A673 (cell line): ENCODE measurements at regions not wholly inside any gene's neighbourhood (a gene's known extent, or its start where the extent isn't known, plus 50 kb on each side); places are given as distances from the start of the nearest gene placed in this dataset.

ENCODE experiments used
- BruUV-seq: library from RNA; stranded (reverse); fragments of 400-500 nt; replicated peaks from 2 replicates; lab custom pipeline; 2021; lab: Mats Ljungman, UMichigan
- CTCF ChIA-PET: fragments of 300-600 bp; sonication (Branson Sonifier 250); formaldehyde crosslinking; loops from one replicate; lab custom pipeline; 2022; ENCODE audit warnings: antibody characterized with exemption; lab: Charles Lee
- POLR2A ChIA-PET: fragments of 300-600 bp; sonication (Branson Sonifier 250); formaldehyde crosslinking; loops from one replicate; lab custom pipeline; 2022; ENCODE audit warnings: antibody characterized with exemption; ENCODE audit not compliant: low non-redundant PET; lab: Charles Lee
- DNase-seq: peaks from one replicate; pipeline ENCODE4 v3.0.0-alpha.2; 2015; ENCODE audit warnings: low spot score
- H3K27ac ChIP-seq: fragments of 200-600 bp; sonication (generic); 2 replicates; pipeline ENCODE4 v1.5.1; 2016; ENCODE audit warnings: mixed run types, low read depth, mild to moderate bottlenecking, mixed read lengths, antibody characterized with exemption, low read length; ENCODE audit not compliant: poor library complexity, severe bottlenecking
- H3K27me3 ChIP-seq: fragments of 200-600 bp; sonication (generic); replicated peaks from 2 replicates; pipeline ENCODE4 v1.6.1; 2017; ENCODE audit warnings: mixed run types, low read depth, mild to moderate bottlenecking, mixed read lengths, antibody characterized with exemption, low read length; ENCODE audit not compliant: insufficient read depth, poor library complexity
- H3K36me3 ChIP-seq: fragments of 200-600 bp; sonication (generic); 2 replicates; pipeline ENCODE4 v1.6.1; 2016; ENCODE audit warnings: mixed run types, mild to moderate bottlenecking, mixed read lengths, antibody characterized with exemption, low read length; ENCODE audit not compliant: insufficient read depth, poor library complexity, severe bottlenecking
- H3K4me1 ChIP-seq: fragments of 200-600 bp; sonication (generic); 2 replicates; pipeline ENCODE4 v1.6.1; 2017; ENCODE audit warnings: mixed run types, mild to moderate bottlenecking, mixed read lengths, antibody characterized with exemption, low read length; ENCODE audit not compliant: insufficient read depth, poor library complexity, severe bottlenecking
- H3K4me3 ChIP-seq: fragments of 200-600 bp; sonication (generic); 2 replicates; pipeline ENCODE4 v1.5.1; 2016; ENCODE audit warnings: low read depth, mixed run types, mild to moderate bottlenecking, mixed read lengths, low read length; ENCODE audit not compliant: poor library complexity, severe bottlenecking
- H3K9me3 ChIP-seq: fragments of 200-600 bp; sonication (generic); 2 replicates; pipeline ENCODE4 v1.6.1; 2016; ENCODE audit warnings: mixed run types, low read depth, mild to moderate bottlenecking, mixed read lengths, antibody characterized with exemption, low read length; ENCODE audit not compliant: poor library complexity, severe bottlenecking
- CTCF ChIP-seq: fragments of 300-800, 200-600 bp; sonication (generic); conservative IDR thresholded peaks from 2 replicates; pipeline ENCODE4 v1.5.1; 2017; ENCODE audit warnings: low read depth, mild to moderate bottlenecking, antibody characterized with exemption, low read length, moderate library complexity, mixed read lengths
- EZH2 ChIP-seq: fragments of 200-600 bp; sonication (generic); IDR thresholded peaks from 2 replicates; pipeline ENCODE4 v1.6.1; 2017; ENCODE audit warnings: borderline replicate concordance, low read depth, mild to moderate bottlenecking, mixed read lengths, antibody characterized with exemption, low read length; ENCODE audit not compliant: poor library complexity, severe bottlenecking
- intact Hi-C: fragments of 100-400 bp; cut with micrococcal nuclease; formaldehyde crosslinking; loops from one replicate; pipeline ENCODE4 v1.10.0; 2022; ENCODE audit not compliant: unreplicated experiment

- no peak for DNase-seq
- ChIA-PET POLR2A (no interaction called here), CTCF (no interaction called here)
- no peaks in the 10 kb centered on the region for H3K36me3 ChIP-seq
- H3K4me1 ChIP-seq = no peaks in the 10 kb centered on the region
- TF ChIP-seq EZH2 = no peak
- TF ChIP-seq CTCF = no peak
- no peaks in the 10 kb centered on the region for H3K9me3 ChIP-seq
- H3K27me3 ChIP-seq = no peaks in the 10 kb centered on the region
- BruUV-seq = no TSS peak
- no peak overlapping the region for H3K4me3 ChIP-seq
- intact Hi-C loops = no loop called here
- no peak overlapping the region for H3K27ac ChIP-seq
Measured at GRCh38 chr2:48043746-48044145, 137.4 kb upstream of the FBXO11 start.

GRCh38 chr2:48045613-48046012 lies 139.3 kb upstream of the FBXO11 start:
- BruUV-seq = no TSS peak
- H3K36me3 ChIP-seq = no peaks in the 10 kb centered on the region

GRCh38 chr2:48048476-48049171 lies 142.3 kb upstream of the FBXO11 start:
- Histone ChIP-seq H3K4me3 (no peak overlapping the region), H3K27ac (no peak overlapping the region), H3K9me3 (no peaks in the 10 kb centered on the region), H3K4me1 (no peaks in the 10 kb centered on the region), H3K27me3 (no peaks in the 10 kb centered on the region), H3K36me3 (no peaks in the 10 kb centered on the region)
- ChIA-PET CTCF (no interaction called here), POLR2A (no interaction called here)
- no peak for TF ChIP-seq EZH2
- no peak for TF ChIP-seq CTCF
- no TSS peak for BruUV-seq
- no peak for DNase-seq
- intact Hi-C loops = no loop called here

More at GRCh38 chr2:48045613-48046012, 139.3 kb upstream of the FBXO11 start:
- no peak overlapping the region for H3K4me3 ChIP-seq
- intact Hi-C loops = no loop called here
- TF ChIP-seq CTCF = no peak
- TF ChIP-seq EZH2 = no peak
- DNase-seq = no peak
- no peaks in the 10 kb centered on the region for H3K4me1 ChIP-seq
- H3K27ac ChIP-seq = no peak overlapping the region
- ChIA-PET CTCF (no interaction called here), POLR2A (no interaction called here)
- no peaks in the 10 kb centered on the region for H3K9me3 ChIP-seq
- no peaks in the 10 kb centered on the region for H3K27me3 ChIP-seq
